Astrocyte (in vitro differentiated cells and primary cell): ENCODE measurements at regions not wholly inside any gene's neighbourhood (a gene's known extent, or its start where the extent isn't known, plus 50 kb on each side); places are given as distances from the start of the nearest gene placed in this dataset.

Experiments
- EZH2 ChIP-seq: IDR thresholded peaks from 2 replicates; pipeline ENCODE4 v1.6.1; 2012; ENCODE audit warnings: mild to moderate bottlenecking, low read length, inconsistent platforms; ENCODE audit not compliant: insufficient read depth
- TF ChIP-seq, protein P1 (sequence below): IDR thresholded peaks from 2 replicates; pipeline ENCODE4 v1.5.1; 2011; ENCODE audit warnings: low read depth, mild to moderate bottlenecking, inconsistent platforms, low read length, moderate library complexity; ENCODE audit not compliant: insufficient read depth

DNA sequence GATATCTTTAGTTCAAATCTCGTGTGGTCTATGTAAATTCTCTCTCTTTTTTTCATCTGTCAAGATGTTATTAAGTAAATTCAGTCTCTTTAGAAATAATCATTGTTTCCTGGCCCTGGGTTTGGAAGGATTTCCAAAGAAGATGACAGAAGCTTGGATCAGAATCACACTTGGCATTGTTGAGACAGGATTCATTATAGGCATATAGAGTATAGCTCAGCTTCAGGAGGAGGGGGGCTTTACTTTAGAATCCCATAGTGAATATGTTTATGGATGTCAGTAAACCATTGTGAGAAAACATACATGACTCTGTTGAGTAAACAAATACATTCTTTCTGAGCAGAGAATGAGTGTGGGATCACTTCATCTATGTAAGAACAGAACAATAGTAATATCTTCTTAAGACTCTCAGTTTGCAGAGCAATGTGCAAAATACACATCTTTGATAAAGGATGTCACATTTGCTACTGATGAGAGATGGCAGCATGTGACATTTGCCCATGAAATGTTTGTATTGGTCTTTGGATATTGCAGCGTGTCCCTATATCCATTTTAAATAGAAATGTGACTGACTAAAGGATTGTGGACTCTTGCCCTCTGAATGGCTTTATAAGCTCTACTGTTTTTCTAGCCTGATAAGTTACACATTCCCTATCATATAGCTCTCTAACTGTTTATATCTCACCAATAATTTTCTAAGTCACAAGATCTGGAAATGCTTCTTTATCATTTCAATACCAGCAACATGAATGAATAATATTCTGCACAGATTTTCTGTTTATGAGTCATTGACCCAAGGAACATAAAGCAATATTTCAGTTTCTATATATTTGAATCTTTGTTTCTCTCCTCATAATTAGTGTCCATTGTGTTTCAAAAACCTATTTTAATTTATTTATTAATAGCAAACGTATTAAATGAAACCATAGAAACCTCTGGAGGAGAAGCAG lies 95.6 kb upstream of the THRB start:
- TF ChIP-seq, protein P1, sequence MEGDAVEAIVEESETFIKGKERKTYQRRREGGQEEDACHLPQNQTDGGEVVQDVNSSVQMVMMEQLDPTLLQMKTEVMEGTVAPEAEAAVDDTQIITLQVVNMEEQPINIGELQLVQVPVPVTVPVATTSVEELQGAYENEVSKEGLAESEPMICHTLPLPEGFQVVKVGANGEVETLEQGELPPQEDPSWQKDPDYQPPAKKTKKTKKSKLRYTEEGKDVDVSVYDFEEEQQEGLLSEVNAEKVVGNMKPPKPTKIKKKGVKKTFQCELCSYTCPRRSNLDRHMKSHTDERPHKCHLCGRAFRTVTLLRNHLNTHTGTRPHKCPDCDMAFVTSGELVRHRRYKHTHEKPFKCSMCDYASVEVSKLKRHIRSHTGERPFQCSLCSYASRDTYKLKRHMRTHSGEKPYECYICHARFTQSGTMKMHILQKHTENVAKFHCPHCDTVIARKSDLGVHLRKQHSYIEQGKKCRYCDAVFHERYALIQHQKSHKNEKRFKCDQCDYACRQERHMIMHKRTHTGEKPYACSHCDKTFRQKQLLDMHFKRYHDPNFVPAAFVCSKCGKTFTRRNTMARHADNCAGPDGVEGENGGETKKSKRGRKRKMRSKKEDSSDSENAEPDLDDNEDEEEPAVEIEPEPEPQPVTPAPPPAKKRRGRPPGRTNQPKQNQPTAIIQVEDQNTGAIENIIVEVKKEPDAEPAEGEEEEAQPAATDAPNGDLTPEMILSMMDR: no peak
- TF ChIP-seq EZH2: no peak
